Upper lobe of left lung (tissue), 4 donors: ENCODE measurements at regions not wholly inside any gene's neighbourhood (a gene's known extent, or its start where the extent isn't known, plus 50 kb on each side); places are given as distances from the start of the nearest gene placed in this dataset.

Experiments
- CTCF ChIP-seq, 6 experiments: fragments of 450-650 bp in 4 of 6; fragments of 200-600 bp in 2 of 6; sonication (generic) in 2 of 6; IDR thresholded peaks; one replicate each; pipeline ENCODE4 v1.5.1; 2016 to 2019; ENCODE audit warnings: antibody characterized with exemption in 6 of 6
- POLR2A ChIP-seq, 4 donors: fragments of 450-650 bp; IDR thresholded peaks; one replicate each; pipeline ENCODE4 v1.5.1; 2016 to 2017; ENCODE audit warnings: antibody characterized with exemption in 4 of 4, mild to moderate bottlenecking in 2 of 4

- TF ChIP-seq CTCF (IDR thresholded peaks at IDR 0.05) (no peak), POLR2A (IDR thresholded peaks at IDR 0.05) (no peak)
Measured at GRCh38 chr7:65475734-65476319, 102.2 kb downstream of the ZNF92 start.
